ENCODE measurements at regions not wholly inside any gene's neighbourhood (a gene's known extent, or its start where the extent isn't known, plus 50 kb on each side); places are given as distances from the start of the nearest gene placed in this dataset.

GRCh38 chr18:77366720-77367641, 117.3 kb downstream of the GALR1 start:
- DNase-seq = peak; percentile 32
- H3K27me3 Mint-ChIP-seq (ENCODE audit: low read depth, poor library complexity) = peaks cover 13% of the 10 kb centered on the region
- H3K4me3 Mint-ChIP-seq = peak overlapping the region; percentile 41
- peaks cover 31% of the 10 kb centered on the region for H3K4me1 Mint-ChIP-seq
- peaks cover 52% of the 10 kb centered on the region for H3K9me3 Mint-ChIP-seq
- peaks cover 9% of the 10 kb centered on the region for H3K36me3 Mint-ChIP-seq (ENCODE audit: low read depth)
- H3K27ac Mint-ChIP-seq = peak overlapping the region; percentile 66
- TF ChIP-seq CTCF (IDR thresholded peaks at IDR 0.05) = no peak

- H3K36me3 Mint-ChIP-seq (ENCODE audit: low read depth) = peaks cover 9% of the 10 kb centered on the region
- peaks cover 41% of the 10 kb centered on the region for H3K4me1 Mint-ChIP-seq
- H3K4me3 Mint-ChIP-seq = no peak overlapping the region
- no peak for DNase-seq
- no peak overlapping the region for H3K27ac Mint-ChIP-seq
- peaks cover 8% of the 10 kb centered on the region for H3K27me3 Mint-ChIP-seq (ENCODE audit: low read depth, poor library complexity)
- peaks cover 28% of the 10 kb centered on the region for H3K9me3 Mint-ChIP-seq
- no peak for TF ChIP-seq CTCF (IDR thresholded peaks at IDR 0.05)
Measured at GRCh38 chr18:77369644-77370043, 120.0 kb downstream of the GALR1 start.

- Mint-ChIP-seq H3K27ac (peak overlapping the region; percentile 51), H3K27me3 (ENCODE audit: low read depth, poor library complexity) (peaks cover 6% of the 10 kb centered on the region), H3K4me1 (peaks cover 11% of the 10 kb centered on the region), H3K36me3 (ENCODE audit: low read depth) (peaks cover 9% of the 10 kb centered on the region), H3K4me3 (no peak overlapping the region), H3K9me3 (peaks cover 24% of the 10 kb centered on the region)
- DNase-seq = no peak
- no peak for TF ChIP-seq CTCF (IDR thresholded peaks at IDR 0.05)
Measured at GRCh38 chr18:77373730-77374445, 124.2 kb downstream of the GALR1 start.

- peak overlapping the region; percentile 51 for H3K27ac Mint-ChIP-seq
- peaks cover 6% of the 10 kb centered on the region for H3K36me3 Mint-ChIP-seq (ENCODE audit: low read depth)
- H3K27me3 Mint-ChIP-seq (ENCODE audit: low read depth, poor library complexity) = peaks cover 6% of the 10 kb centered on the region
- no peak for DNase-seq
- H3K4me1 Mint-ChIP-seq = peaks cover 11% of the 10 kb centered on the region
- TF ChIP-seq CTCF (IDR thresholded peaks at IDR 0.05) = no peak
- peaks cover 19% of the 10 kb centered on the region for H3K9me3 Mint-ChIP-seq
- H3K4me3 Mint-ChIP-seq = no peak overlapping the region
Measured at GRCh38 chr18:77374446-77374805, 124.8 kb downstream of the GALR1 start.

GRCh38 chr18:77376043-77376732, 126.5 kb downstream of the GALR1 start:
- Mint-ChIP-seq H3K27ac (no peak overlapping the region), H3K4me1 (peaks cover 11% of the 10 kb centered on the region)
- no peak for DNase-seq

More at GRCh38 chr18:77376043-77376732, 126.5 kb downstream of the GALR1 start:
- H3K9me3 Mint-ChIP-seq = peaks cover 4% of the 10 kb centered on the region
- TF ChIP-seq CTCF (IDR thresholded peaks at IDR 0.05) = no peak
- no peak overlapping the region for H3K4me3 Mint-ChIP-seq
- H3K36me3 Mint-ChIP-seq (ENCODE audit: low read depth) = no peaks in the 10 kb centered on the region
- peaks cover 3% of the 10 kb centered on the region for H3K27me3 Mint-ChIP-seq (ENCODE audit: low read depth, poor library complexity)
